ENCODE measurements at regions not wholly inside any gene's neighbourhood (a gene's known extent, or its start where the extent isn't known, plus 50 kb on each side); places are given as distances from the start of the nearest gene placed in this dataset.

DNA sequence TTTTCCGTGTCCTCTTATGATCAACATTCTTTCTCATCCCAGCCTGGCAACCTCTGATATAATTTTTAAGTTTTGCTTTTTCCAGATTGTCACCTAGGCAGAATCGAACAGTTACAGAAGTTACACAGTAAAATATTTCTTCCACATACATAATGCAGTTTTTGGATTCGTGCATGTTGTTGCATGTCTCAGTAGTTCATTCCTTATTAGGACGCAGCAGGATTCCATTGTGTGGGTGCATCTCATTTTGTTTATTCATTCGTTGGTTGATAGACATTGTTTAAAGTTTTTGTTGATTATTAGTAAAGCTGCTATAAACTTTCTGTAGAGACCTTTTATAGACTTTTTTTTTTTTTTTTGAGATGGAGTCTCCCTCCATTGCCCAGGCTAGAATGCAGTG, 284.3 kb upstream of the FERMT1 start:
- Histone ChIP-seq H3K27me3 (ENCODE audit: insufficient read depth, poor library complexity, severe bottlenecking) (peaks cover 3% of the 10 kb centered on the region), H3K27ac (replicated peaks) (no peak overlapping the region), H3K4me3 (replicated peaks; ENCODE audit: insufficient read depth, low read length) (no peak overlapping the region)
- TF ChIP-seq, protein P1, sequence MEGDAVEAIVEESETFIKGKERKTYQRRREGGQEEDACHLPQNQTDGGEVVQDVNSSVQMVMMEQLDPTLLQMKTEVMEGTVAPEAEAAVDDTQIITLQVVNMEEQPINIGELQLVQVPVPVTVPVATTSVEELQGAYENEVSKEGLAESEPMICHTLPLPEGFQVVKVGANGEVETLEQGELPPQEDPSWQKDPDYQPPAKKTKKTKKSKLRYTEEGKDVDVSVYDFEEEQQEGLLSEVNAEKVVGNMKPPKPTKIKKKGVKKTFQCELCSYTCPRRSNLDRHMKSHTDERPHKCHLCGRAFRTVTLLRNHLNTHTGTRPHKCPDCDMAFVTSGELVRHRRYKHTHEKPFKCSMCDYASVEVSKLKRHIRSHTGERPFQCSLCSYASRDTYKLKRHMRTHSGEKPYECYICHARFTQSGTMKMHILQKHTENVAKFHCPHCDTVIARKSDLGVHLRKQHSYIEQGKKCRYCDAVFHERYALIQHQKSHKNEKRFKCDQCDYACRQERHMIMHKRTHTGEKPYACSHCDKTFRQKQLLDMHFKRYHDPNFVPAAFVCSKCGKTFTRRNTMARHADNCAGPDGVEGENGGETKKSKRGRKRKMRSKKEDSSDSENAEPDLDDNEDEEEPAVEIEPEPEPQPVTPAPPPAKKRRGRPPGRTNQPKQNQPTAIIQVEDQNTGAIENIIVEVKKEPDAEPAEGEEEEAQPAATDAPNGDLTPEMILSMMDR (IDR thresholded peaks at IDR 0.05; ENCODE audit: insufficient read depth, low read length), result no peak
- TF ChIP-seq, protein P2, sequence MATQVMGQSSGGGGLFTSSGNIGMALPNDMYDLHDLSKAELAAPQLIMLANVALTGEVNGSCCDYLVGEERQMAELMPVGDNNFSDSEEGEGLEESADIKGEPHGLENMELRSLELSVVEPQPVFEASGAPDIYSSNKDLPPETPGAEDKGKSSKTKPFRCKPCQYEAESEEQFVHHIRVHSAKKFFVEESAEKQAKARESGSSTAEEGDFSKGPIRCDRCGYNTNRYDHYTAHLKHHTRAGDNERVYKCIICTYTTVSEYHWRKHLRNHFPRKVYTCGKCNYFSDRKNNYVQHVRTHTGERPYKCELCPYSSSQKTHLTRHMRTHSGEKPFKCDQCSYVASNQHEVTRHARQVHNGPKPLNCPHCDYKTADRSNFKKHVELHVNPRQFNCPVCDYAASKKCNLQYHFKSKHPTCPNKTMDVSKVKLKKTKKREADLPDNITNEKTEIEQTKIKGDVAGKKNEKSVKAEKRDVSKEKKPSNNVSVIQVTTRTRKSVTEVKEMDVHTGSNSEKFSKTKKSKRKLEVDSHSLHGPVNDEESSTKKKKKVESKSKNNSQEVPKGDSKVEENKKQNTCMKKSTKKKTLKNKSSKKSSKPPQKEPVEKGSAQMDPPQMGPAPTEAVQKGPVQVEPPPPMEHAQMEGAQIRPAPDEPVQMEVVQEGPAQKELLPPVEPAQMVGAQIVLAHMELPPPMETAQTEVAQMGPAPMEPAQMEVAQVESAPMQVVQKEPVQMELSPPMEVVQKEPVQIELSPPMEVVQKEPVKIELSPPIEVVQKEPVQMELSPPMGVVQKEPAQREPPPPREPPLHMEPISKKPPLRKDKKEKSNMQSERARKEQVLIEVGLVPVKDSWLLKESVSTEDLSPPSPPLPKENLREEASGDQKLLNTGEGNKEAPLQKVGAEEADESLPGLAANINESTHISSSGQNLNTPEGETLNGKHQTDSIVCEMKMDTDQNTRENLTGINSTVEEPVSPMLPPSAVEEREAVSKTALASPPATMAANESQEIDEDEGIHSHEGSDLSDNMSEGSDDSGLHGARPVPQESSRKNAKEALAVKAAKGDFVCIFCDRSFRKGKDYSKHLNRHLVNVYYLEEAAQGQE (IDR thresholded peaks at IDR 0.05; ENCODE audit: insufficient replicate concordance, low read depth), result no peak
- no peak for TF ChIP-seq GABPA (IDR thresholded peaks at IDR 0.05; ENCODE audit: low read depth)
- TF ChIP-seq SPI1 (IDR thresholded peaks at IDR 0.05; ENCODE audit: borderline replicate concordance, low read depth), result no peak
- no peak for TF ChIP-seq POLR2AphosphoS5 (IDR thresholded peaks at IDR 0.05; ENCODE audit: low read depth)
- no peak for DNase-seq (ENCODE audit: low read depth in 1 of 2, low spot score in 1 of 2)

DNA sequence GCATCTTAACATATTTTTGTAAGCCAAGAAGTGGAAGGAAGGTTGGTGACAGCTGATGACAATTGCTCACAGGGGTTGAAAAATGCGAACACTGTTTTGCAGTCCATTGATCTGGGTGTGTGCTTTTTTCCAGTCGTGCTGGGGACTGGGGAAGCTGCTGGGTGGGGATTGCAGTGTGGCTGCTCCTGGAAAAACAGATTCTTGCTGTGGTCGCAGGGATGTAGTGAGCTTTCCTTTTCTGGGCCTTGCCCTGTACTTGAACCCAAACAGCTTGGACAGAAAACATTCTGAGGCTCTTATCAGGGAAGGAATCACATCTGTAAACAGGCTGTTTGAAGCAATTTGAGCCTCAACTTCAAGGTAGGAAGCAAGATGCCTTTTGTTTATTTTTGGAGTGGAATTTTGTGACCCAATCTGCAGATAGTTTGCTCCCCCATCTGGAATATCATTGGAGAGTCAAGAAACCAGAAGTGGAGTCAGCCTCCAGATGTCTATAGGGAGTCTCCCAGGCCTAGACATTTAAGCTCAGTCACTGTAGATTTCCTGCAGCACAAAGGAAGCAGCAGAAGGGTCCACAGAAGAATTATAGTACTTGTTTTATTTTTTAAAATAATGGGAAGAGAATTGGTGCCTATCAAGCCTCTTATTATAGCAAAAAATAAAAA, 279.2 kb upstream of the FERMT1 start:
- TF ChIP-seq, protein P1 (IDR thresholded peaks at IDR 0.05; ENCODE audit: insufficient read depth, low read length), result no peak
- TF ChIP-seq POLR2AphosphoS5 (IDR thresholded peaks at IDR 0.05; ENCODE audit: low read depth) (no peak), GABPA (IDR thresholded peaks at IDR 0.05; ENCODE audit: low read depth) (no peak), SPI1 (IDR thresholded peaks at IDR 0.05; ENCODE audit: borderline replicate concordance, low read depth) (no peak)
- TF ChIP-seq, protein P2 (IDR thresholded peaks at IDR 0.05; ENCODE audit: insufficient replicate concordance, low read depth), result no peak
- no peak for DNase-seq (ENCODE audit: low read depth in 1 of 2, low spot score in 1 of 2)
- Histone ChIP-seq H3K27ac (replicated peaks) (no peak overlapping the region), H3K27me3 (ENCODE audit: insufficient read depth, poor library complexity, severe bottlenecking) (peaks cover 3% of the 10 kb centered on the region), H3K4me3 (replicated peaks; ENCODE audit: insufficient read depth, low read length) (no peak overlapping the region)

DNA sequence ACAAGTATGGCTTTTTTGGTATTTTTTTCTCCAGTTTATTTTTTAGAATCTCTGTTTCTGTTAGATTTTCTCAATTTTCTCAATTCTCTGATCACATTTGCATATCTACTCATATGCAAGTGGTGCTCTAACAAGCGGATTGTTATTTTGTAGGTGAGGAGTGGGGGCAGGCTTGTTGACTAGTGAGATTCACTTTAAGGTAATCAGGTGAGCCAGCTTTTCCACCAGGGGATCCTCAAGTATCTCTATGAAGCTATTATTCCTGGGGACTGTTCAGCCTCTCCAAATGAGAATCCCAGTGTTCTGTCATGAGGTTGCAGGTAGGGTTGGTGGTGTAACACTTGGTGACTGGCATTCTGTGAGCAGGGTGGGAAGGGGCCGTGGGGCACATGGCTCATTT, 274.3 kb upstream of the FERMT1 start:
- DNase-seq (ENCODE audit: low read depth in 1 of 2, low spot score in 1 of 2), result no peak
- peaks cover 4% of the 10 kb centered on the region for H3K27me3 ChIP-seq (ENCODE audit: insufficient read depth, poor library complexity, severe bottlenecking)
- TF ChIP-seq SPI1 (IDR thresholded peaks at IDR 0.05; ENCODE audit: borderline replicate concordance, low read depth) (no peak), GABPA (IDR thresholded peaks at IDR 0.05; ENCODE audit: low read depth) (no peak), POLR2AphosphoS5 (IDR thresholded peaks at IDR 0.05; ENCODE audit: low read depth) (no peak)
- TF ChIP-seq, protein P2 (IDR thresholded peaks at IDR 0.05; ENCODE audit: insufficient replicate concordance, low read depth), result no peak
- TF ChIP-seq, protein P1 (IDR thresholded peaks at IDR 0.05; ENCODE audit: insufficient read depth, low read length), result no peak
- H3K4me3 ChIP-seq (replicated peaks; ENCODE audit: insufficient read depth, low read length), result no peak overlapping the region
- no peak overlapping the region for H3K27ac ChIP-seq (replicated peaks)

Data from HL-60 (cell line).